Activated CD8-positive, alpha-beta memory T cell treated with anti-CD3 and anti-CD28 coated beads for 1 hour (primary cell): ENCODE measurements at regions not wholly inside any gene's neighbourhood (a gene's known extent, or its start where the extent isn't known, plus 50 kb on each side); places are given as distances from the start of the nearest gene placed in this dataset.

Experiments
- DNase-seq, 2 donors: peaks; one replicate each; pipeline ENCODE4 v3.0.0-alpha.2; 2020; ENCODE audit warnings: low read depth in 1 of 2; ENCODE audit errors: extremely low read depth in 1 of 2

DNA sequence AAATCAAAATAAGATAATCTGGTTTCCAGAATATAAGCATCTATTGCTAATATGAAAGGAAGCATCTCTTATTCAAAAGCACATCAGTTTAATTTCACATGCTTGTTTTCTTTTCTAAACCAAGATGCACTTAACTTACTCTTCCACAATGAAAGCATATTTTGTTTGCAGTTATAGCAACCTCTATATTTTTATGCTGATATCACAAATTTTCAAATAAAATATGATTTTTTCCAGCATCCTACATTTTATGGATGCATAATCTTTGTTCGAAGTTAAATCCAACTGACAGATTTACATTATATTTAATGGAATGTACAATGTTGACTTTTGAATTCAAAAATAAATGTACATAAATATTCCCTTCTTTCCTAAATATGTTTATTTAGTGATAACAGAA lies 978.3 kb upstream of the B3GALT2 start:
- no peak for DNase-seq

GRCh38 chr1:194161591-194161990 lies 975.2 kb upstream of the B3GALT2 start:
- no peak for DNase-seq

- DNase-seq: no peak
These were observed 973.5 kb upstream of the B3GALT2 start for GRCh38 chr1:194159941-194160340.

- no peak for DNase-seq
These were observed 969.5 kb upstream of the B3GALT2 start for GRCh38 chr1:194155962-194156361.

DNA sequence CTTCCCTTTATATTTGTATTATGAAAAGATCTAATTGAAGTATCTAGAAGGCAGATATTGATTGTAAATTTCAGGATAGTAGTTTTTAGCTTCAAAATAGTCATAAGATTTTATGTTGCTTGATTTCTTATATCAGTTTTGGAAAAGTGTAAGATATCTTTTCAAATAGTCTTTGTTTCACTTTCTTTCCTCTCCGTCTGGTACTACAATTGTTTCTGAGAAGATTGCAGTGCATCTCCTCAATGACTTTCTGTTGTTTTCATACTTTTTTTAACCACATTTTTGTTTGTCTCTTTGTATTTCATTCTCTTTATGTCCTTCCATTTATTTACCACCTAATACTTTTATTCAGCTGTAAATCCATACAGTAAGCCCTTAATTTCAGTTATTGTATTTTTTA lies 964.6 kb upstream of the B3GALT2 start:
- no peak for DNase-seq

GRCh38 chr1:194150242-194150641 lies 963.8 kb upstream of the B3GALT2 start:
- no peak for DNase-seq

GRCh38 chr1:194133152-194133551 lies 946.7 kb upstream of the B3GALT2 start:
- DNase-seq: no peak

DNA sequence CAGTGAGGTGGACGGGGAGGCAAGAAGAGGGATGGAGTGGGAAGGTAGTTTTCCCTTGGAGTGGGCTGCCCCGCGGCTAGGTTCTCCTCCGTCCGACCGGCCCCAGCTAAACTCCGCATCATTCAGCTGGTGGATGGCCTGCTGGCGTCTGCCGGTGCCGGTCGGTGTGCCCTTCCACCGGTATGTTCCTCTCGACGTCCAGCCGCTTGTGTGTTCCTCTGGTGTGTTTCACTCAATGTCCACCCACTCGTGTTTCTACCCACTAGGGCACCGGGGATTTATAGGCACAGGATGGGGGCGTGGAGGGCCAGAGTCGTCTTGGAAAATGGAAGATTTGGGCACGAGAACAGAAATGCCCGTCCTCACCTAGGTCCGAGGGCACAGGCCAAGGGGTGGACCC lies 931.7 kb upstream of the B3GALT2 start:
- DNase-seq: no peak

DNA sequence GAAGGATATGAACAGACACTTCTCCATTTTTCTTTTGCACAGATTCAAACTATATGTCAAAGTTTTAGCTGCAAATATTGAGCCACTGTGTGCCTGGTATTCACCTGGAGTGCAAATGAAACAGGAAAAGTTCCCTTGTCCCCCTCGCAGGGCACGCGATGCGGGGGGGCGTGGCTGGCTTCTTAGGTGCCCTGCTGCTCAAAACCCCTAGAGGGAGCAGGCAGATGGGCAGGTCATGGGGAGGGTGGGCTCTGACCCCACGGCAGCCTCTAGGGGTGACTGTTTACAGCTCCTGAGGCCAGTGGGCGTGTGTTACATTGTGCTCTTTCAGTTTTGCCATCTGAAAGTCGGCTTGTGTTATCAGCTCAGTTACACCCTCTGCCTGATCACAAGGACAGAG lies 931.2 kb upstream of the B3GALT2 start:
- DNase-seq: no peak

- no peak for DNase-seq
These were observed 927.9 kb upstream of the B3GALT2 start for GRCh38 chr1:194114288-194114687.

DNA sequence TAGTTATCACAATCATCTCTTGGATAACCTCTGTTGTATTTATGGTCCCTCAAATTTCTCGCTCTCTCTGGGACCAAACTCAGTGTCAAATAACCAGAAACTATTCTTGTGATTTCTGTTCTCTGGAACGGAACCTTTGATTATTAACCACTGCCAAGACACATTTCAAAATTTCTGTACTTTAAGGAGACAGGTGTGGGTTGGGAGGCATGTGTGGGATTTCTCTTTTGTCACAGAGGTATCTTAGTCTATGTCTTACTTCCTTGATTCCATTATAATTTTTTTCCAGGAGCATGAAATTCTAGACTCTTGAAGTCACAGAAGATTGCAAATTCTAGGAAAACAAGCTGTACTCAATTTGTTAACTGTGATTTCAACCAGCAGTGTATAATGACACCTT lies 919.0 kb upstream of the B3GALT2 start:
- DNase-seq: no peak

- no peak for DNase-seq
These were observed 917.9 kb upstream of the B3GALT2 start for GRCh38 chr1:194104247-194104844.

DNA sequence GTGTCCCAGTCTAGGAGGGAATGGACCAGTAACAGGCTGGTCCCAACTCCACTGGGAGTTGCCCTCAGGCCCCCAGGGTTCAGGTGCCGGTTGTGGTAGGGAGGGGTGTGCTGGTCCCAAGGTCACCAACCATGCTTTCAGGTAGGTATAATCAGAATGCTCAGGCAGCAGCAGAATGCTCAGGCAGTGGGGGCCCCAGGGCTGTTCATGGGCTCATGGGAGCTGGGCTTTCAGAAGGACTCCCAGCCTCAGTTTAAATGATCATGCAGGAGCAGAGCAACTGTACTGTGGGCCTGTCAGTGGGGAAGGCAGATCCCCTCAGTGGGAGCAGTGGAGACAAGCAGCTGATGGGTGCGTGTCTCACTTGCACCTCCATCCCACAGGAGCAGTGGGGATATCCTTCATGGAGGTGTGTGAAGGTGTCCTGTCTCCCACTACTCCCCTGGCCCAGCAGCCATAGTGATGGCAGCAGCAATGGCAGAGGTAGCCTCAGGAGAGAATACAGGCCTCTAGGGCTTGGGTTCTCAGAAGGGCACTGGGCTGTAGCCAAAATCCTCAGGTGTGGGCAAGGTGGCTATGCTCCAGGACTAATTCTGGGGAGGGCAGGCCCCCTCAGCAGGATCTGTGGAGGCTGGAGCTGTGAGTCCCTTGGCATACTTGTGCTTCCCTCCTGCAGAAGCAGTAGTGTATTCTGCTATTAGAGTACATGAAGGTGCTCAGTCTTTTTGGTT lies 917.3 kb upstream of the B3GALT2 start:
- DNase-seq: no peak

DNA sequence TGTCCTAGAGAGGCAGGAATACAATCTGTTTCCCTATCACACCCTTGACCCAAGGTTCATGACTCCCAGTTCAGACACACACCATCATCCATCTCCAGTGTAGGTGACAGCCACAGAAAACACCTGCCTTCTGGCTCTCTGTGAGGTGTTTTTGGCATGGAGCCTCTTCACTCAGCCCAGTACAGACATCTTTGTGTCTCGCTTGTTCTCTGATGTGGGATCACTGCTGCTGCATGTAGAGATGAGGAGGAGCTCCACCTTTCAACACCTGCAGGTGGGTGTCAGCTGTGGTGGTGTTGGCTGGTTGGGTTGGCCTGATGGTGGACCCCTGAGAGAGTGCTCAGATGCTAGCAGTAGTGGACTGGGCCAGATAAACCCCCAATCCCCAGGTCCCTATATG lies 916.7 kb upstream of the B3GALT2 start:
- DNase-seq: no peak

DNA sequence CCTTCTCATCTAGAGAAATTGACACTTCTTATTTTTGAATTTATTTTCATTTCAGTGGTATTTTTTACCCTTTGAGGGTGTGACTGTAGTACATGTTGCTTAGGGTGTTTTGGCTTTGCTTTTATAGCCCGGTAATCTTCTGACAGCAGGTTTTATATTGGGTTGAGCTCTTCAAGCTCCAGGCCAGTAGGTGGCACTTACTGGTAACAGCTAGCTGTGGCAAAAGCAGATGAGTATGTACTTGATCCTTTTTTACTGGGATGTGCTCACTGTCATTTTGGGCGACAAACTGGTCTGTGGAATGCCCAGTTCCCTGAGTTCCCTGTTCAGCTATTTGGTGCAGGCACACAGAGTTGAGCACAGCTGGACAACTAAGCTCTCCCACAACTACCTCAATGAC lies 916.2 kb upstream of the B3GALT2 start:
- no peak for DNase-seq

GRCh38 chr1:194084755-194085154 lies 898.3 kb upstream of the B3GALT2 start:
- DNase-seq: no peak

GRCh38 chr1:194081444-194081843 lies 895.0 kb upstream of the B3GALT2 start:
- DNase-seq: no peak

GRCh38 chr1:194080826-194081225 lies 894.4 kb upstream of the B3GALT2 start:
- DNase-seq: no peak

DNA sequence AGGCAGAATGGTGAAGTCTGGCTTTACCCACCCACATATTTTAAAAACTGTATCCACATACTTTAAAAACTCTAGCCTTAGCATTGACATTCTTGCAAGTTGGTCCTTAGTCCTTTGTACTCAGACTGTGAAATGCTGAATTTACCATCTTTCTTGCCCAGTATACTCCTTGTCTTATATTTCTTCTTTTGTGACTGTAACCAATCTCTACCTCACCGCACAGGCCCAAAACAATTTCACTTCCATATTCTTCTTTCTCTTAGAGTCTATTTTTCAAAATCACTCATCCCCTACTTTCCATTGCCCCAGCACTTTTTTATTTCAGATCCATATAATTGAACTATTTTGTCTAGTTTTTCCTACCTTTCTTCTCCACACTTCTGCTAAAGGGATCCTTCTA lies 892.4 kb upstream of the B3GALT2 start:
- DNase-seq: no peak

- no peak for DNase-seq
These were observed 890.2 kb upstream of the B3GALT2 start for GRCh38 chr1:194076646-194077045.

DNA sequence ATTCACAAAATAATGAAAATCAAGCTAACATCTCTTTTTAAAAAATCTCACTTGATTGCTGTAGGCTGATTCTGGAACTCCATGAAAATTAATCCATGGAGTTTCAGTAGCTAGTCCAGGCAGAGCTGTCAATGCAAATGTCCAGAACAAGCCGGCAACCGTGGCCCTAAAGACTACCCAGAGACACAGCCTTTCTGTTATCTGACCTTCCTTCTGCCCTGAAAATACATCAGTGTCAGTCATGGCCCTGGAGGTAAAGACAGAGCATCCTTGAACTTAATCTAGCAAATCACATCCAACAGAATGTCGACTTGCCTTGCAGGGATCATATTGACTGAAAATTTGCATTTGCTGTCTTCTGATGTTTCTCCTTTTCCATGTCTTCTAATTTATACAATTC lies 887.4 kb upstream of the B3GALT2 start:
- no peak for DNase-seq

- DNase-seq: no peak
These were observed 884.8 kb upstream of the B3GALT2 start for GRCh38 chr1:194071205-194071604.

DNA sequence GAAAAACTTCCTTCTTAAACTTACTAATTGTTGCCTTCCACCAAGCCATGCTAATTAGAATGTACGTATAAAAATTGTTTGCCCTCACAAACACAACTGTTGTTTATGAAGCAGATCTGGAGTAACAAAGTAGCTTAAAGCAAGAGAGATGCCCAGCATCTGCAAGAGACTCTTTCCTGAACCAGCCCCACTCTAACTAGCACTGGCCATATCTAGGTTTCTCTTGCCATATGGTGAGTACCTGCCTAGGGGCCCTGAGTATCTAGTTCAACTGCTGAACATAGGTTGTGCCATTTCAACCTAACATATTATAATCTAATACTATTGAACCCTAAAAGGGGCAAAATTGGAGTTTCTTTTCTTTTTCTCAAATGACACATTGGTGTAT lies 883.4 kb upstream of the B3GALT2 start:
- DNase-seq: no peak
